Fibroblast of skin of abdomen (primary cell): ENCODE measurements at regions not wholly inside any gene's neighbourhood (a gene's known extent, or its start where the extent isn't known, plus 50 kb on each side); places are given as distances from the start of the nearest gene placed in this dataset.

Experiments used
- DNase-seq: peaks from one replicate; pipeline ENCODE4 v3.0.0-alpha.2; 2013

DNA sequence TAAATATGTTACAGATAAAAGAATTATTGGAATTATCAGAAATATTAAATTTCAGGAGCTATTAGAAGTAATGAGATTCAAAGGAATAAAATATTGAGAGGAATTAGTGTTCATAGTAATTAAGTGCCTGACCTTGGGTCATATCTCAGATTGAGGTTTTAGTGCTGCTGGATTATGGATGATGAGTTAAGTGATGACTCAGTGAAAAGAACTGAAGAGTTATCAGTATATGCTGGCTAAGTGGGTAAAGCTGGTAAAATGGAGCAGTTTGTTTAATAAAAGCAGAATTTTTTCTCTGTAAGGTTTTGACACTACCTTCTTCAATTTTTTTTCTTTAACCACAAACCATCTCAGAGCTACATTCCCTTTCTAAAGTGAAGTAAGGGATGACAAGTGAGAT is 206.7 kb downstream of the MANEA start:
- no peak for DNase-seq

DNA sequence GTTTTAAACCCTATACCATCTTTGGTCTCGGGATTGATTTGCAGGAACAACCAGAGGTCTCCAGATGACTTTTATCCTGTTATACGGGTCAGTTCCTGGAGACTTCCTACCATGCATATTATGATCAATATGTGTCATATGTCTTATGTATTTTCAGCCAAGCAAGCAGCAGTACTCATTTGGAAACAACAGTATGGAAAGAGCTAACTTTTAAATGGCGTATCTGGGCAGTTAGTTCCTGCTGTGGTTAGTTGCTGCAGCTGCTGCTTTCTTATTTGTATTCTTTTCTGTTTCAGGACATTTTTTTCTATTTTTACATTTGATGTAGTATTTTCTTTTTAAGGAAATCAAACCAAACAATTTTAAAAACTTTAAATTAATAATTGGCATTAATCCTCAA is 207.5 kb downstream of the MANEA start:
- DNase-seq: no peak

- DNase-seq: no peak
Observed at GRCh38 chr6:95785785-95786184, 208.4 kb downstream of the MANEA start.

GRCh38 chr6:95786802-95787201 is 209.5 kb downstream of the MANEA start:
- DNase-seq: no peak

GRCh38 chr6:95790787-95791186 is 213.5 kb downstream of the MANEA start:
- no peak for DNase-seq

- no peak for DNase-seq
Observed at GRCh38 chr6:95794749-95795148, 217.4 kb downstream of the MANEA start.

- DNase-seq: no peak
Observed at GRCh38 chr6:95795927-95796326, 218.6 kb downstream of the MANEA start.

GRCh38 chr6:95797054-95797453 is 218.7 kb upstream of the FUT9 start:
- DNase-seq: no peak

DNA sequence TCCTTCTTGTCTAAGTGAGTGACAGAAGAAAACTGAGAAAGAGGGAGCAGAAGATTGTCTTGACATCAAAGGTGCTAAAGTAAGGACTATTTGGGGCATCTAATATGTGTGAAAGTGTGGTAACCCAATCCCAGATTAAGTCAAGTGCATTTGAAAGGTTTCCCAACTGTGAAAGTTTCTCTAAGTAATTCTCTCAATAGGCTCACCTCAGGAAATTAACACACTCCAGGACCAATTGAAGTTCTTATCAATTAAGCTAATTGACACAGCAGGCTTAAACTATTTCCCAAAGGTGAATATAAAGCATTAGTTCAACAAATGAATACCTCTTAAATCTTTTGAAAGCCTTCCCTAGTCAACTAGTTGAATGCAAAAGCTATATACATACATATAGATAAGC is 212.8 kb upstream of the FUT9 start:
- no peak for DNase-seq

DNA sequence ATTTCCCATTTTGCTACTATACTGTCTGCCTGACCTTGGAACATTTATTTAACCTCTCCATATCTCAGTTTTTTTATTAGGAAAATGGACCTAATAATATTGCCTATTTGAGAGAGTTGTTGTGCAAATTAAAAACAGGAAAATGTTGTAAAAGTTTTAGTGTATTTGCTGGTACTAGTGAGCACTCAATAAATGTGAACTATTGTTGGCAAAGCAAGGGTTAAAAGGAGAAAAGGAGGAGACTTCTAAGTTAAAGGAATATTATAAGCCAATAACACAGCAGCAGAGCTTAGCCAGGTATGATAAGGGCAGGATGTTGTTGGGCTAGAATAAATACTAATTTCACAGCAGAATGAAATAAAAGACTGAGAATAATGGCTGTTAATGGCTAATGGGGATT is 211.9 kb upstream of the FUT9 start:
- DNase-seq: no peak

DNA sequence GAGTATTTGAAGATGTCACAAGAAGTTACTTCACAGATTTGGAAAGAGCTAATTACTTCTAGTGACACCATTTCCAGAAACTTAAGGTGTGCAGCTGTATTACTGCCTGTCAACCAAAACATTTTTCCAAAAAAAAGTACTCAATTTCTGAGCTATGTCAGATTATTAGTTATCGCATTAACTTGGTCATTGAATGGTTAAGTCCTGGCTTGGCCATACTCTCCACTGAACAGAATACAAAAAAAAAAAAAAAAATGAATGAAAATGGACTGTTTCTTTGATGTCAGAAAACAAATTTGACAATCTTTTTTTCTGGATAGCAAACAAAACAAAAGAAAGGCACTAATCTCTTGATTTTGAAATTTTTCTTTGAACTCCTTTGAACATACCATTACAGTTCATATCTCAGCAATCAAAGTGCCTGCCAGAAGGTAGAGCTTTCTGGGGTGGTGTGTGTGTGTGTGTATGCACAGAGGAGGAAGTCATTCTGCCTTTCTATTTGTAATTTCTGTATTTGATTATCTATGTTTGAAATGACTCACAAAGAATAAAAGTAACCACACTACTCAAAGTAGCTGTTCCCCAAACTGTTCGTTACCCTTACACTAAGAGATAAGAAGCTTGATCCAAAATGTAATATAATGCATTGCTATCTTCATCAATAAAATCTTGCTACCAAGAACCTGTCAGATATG is 210.8 kb upstream of the FUT9 start:
- DNase-seq: no peak

DNA sequence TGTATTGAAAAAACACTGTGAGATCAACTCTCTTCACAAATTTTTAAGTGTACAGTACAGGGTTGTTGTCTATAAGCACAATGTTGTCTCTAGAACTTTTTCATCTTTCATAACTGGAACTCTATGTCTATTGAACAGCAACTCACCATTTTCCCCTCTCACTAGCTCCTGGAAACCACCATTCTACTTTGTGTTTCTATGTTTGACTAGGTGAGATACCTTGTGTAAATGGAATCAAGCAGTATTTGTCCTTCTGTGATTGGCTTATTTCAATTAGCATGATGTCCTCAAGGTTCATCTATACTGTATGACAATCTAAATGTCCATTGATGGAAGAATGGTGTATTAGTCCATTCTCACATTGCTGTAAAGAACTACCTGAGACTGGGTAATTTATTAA is 210.1 kb upstream of the FUT9 start:
- no peak for DNase-seq

GRCh38 chr6:95815389-95816056 is 200.3 kb upstream of the FUT9 start:
- no peak for DNase-seq

GRCh38 chr6:95819461-95819860 is 196.3 kb upstream of the FUT9 start:
- DNase-seq: no peak

DNA sequence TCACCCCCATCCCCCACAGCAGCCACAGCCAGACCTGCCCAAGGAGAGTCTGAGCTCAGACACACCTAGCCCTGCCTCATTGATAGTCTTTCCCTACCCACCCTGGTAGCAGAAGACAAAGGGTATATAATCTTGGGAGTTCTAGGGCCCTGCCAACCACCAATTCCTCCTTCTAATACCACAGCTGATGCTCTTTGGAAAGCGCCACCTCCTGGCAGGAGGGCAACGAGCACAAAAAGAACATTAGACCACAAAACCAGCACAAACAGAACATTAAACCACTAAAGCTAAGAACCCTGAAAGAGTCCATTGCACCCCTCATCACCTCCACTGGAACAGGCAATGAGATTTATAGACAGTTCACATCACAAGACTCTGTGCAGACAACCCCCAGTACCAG is 195.8 kb upstream of the FUT9 start:
- no peak for DNase-seq

GRCh38 chr6:95830859-95831557 is 184.8 kb upstream of the FUT9 start:
- DNase-seq: no peak

GRCh38 chr6:95837890-95838289 is 177.9 kb upstream of the FUT9 start:
- DNase-seq: no peak

DNA sequence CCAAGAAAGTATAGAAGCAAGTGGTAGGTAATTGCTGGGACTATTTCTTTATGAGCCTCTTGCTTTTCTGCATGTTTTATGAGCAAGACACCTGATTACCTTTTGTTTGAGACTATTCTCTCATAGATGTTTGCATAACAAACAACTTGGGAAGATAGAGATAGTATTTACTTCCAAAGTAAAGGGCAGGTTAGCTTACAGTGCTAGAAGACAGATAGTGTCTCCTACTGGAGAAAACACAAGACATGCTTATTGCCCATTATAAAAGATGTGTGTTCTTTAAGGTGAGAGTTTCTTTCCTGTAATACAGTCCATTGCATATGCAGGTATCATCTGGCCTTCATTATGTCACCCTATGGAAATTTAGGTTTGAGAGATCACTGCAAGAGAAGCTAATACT is 174.2 kb upstream of the FUT9 start:
- DNase-seq: no peak

DNA sequence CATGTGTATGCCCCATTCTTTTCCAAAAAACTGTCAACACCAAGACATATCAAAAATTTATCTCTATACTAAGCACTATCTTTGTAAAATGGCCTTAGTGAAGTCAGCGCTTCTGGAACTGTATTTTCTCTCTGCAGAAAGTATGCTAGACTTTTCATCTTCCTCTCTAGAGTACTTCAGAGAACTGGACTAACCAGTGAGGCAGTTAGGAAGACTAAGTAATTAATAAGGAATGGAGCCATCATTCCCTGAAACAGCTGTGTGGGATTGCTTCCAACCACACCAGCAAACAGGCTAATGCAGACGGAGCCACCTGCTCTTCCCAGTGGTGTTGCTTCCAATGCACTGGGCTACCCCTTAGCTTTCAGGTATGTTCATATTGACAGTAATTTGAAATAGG is 169.1 kb upstream of the FUT9 start:
- no peak for DNase-seq

DNA sequence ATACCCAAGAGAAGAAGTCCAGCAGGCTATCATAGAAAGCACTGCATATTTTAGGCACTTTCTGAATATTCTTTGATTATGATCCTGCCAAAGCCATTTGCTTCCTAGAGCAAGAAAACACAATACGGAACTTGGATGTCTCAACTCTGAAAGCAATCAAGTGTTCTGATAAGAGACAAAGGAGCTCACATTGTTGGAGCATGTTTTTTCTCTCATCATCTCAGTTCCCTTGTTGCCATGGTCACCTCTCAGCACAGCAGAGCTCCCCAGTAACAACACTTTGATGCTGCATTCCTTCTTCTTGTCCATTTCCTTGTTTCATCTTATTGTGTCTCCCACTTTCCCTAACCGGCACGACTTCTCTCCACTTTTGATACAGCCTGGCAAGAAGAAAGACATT is 168.7 kb upstream of the FUT9 start:
- DNase-seq: no peak

DNA sequence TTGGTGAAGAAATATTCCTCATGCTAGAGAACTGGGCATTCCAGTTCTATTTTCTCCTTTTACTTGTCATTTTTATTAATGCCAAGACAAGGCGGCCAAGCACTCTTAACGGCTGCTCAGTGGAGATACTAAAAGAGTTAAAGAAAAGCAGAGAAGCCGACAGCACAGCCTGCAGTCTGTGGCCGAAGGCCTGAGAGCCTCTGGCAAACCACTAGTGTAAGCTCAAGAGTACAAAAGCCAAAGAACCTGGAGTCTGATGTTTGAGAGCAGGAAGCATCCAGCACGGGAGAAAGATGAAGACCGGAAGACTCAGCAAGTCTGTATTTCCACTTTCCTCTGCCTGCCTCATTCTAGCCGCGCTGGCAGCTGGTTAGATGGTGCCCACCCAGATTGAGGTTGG is 167.1 kb upstream of the FUT9 start:
- no peak for DNase-seq

DNA sequence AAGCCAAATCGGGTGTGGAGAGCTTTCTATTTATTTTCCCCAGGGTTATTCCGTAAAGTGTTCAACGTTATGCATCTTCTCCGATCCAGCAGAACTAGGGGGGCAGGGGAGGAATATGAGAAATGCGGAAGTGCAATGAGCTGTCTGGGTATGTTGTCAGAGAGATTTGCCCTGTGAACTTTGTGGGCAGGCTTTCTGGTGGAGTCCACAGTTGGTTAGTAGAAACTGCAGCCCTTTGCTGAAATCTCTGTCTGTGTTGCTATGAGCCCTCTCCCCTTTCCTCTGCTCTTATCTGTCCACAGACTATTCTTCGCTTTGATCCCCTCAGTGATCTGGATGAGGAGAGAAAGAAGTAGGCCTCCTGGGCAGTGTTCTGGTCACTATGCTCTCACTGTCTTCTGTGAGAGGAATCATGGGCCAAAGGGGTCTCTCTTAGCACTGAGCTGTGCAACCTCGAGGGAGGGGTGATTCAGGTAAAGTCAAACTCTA is 158.9 kb upstream of the FUT9 start:
- DNase-seq: no peak

GRCh38 chr6:95865857-95866256 is 149.9 kb upstream of the FUT9 start:
- no peak for DNase-seq

GRCh38 chr6:95866732-95867131 is 149.0 kb upstream of the FUT9 start:
- no peak for DNase-seq
